Lower leg skin (tissue), 3 donors: ENCODE measurements at regions not wholly inside any gene's neighbourhood (a gene's known extent, or its start where the extent isn't known, plus 50 kb on each side); places are given as distances from the start of the nearest gene placed in this dataset.

Source experiments
- POLR2A ChIP-seq, 2 donors: fragments of 450-650 bp; IDR thresholded peaks; one replicate each; pipeline ENCODE4 v1.6.1; 2016 to 2017; ENCODE audit warnings: antibody characterized with exemption in 2 of 2, mild to moderate bottlenecking in 1 of 2, moderate library complexity in 1 of 2
- TF ChIP-seq, protein P1 (sequence below), 3 donors: fragments of 450-650 bp; IDR thresholded peaks; one replicate each; pipeline ENCODE4 v1.5.1; 2016; ENCODE audit warnings: antibody characterized with exemption in 3 of 3, mild to moderate bottlenecking in 3 of 3, moderate library complexity in 2 of 3

DNA sequence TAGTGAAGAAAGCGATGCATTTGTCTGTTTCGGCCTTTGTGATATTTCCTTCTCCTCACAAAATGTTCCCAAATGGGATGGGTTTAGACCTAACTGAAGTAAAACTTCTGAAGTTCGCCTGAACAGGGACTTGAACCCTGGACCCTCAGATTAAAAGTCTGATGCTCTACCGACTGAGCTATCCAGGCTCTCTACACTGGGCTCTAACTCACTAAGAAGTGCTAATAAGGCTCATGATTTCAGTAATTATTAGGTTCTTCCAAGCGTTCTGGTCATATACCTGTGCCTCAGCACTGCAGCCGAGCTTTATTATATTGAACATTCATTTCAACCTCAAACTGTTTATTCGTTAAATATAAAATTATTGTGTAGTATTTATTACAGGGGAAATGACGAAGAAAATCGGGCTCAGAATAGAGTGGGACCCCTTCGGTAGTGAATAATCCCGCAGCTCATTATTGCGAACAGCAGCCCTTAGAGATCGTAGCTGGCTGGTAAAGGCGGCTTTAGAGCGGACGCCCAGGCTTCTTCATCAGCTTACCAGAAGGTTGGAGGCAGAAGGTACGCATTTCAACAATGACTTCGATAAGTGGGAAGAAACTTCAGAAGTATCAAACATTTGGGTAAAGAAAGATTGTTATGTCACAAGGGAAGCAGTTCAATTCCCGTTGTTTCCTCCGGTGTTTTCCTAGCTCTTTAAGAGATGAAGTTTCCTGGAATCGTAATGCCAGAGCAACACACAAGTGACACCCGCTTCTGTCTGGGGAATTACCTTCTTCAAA lies 119.0 kb upstream of the ZNF184 start:
- TF ChIP-seq, protein P1, sequence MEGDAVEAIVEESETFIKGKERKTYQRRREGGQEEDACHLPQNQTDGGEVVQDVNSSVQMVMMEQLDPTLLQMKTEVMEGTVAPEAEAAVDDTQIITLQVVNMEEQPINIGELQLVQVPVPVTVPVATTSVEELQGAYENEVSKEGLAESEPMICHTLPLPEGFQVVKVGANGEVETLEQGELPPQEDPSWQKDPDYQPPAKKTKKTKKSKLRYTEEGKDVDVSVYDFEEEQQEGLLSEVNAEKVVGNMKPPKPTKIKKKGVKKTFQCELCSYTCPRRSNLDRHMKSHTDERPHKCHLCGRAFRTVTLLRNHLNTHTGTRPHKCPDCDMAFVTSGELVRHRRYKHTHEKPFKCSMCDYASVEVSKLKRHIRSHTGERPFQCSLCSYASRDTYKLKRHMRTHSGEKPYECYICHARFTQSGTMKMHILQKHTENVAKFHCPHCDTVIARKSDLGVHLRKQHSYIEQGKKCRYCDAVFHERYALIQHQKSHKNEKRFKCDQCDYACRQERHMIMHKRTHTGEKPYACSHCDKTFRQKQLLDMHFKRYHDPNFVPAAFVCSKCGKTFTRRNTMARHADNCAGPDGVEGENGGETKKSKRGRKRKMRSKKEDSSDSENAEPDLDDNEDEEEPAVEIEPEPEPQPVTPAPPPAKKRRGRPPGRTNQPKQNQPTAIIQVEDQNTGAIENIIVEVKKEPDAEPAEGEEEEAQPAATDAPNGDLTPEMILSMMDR (IDR thresholded peaks at IDR 0.05): no peak
- no peak for TF ChIP-seq POLR2A (IDR thresholded peaks at IDR 0.05)
